ENCODE measurements at regions not wholly inside any gene's neighbourhood (a gene's known extent, or its start where the extent isn't known, plus 50 kb on each side); places are given as distances from the start of the nearest gene placed in this dataset.

DNA sequence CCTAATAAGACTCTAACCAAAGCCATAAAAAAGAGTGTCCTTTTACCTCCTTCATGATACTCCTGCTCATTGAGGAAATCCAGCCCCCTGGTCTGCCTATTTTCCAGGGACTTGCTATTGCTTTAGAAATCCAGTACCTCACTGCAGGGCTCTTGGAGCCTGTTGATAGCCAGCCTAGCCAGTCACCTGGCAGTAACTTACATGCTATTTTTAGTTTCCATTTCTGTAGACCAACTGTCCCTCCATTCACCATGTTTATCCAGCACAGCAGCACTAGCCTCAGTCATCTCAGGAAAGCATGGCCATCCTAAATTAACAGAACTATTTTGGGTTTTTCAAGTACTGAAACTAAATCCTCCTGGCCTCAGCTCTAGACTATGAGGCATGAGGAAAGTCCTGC, 91.5 kb upstream of the PHF24 start:
- H2AFZ ChIP-seq (ENCODE audit: low read length) = no peak overlapping the region
- no peak overlapping the region for H4K8ac ChIP-seq (replicated peaks; ENCODE audit: insufficient read length, low read depth, low read length)
- H3K9me3 ChIP-seq (ENCODE audit: control insufficient read depth, low read depth, low read length) = no peaks in the 10 kb centered on the region
- H3K9me3 Mint-ChIP-seq = peaks cover 2 to 10% of the 10 kb centered on the region in 2 experiments; a peak in 3 of 5 replicates
- no peak overlapping the region for H2BK12ac ChIP-seq (ENCODE audit: insufficient read length, low read depth, low read length)
- no peaks in the 10 kb centered on the region for H3K36me3 Mint-ChIP-seq (ENCODE audit: insufficient read depth in 1 of 3, low read depth in 3 of 3)
- H3K14ac ChIP-seq (ENCODE audit: insufficient read depth, low read length) = no peak overlapping the region
- no peak overlapping the region for H3K4me2 ChIP-seq (ENCODE audit: insufficient read depth, insufficient read length, low read length)
- H3K4me1 Mint-ChIP-seq = no peaks in the 10 kb centered on the region
- no peak overlapping the region for H3K18ac ChIP-seq (ENCODE audit: insufficient read length, low read depth, low read length)
- H2AK5ac ChIP-seq (ENCODE audit: insufficient read length, low read length) = no peak overlapping the region
- H3K27ac Mint-ChIP-seq = no peak overlapping the region
- H4K20me1 ChIP-seq (ENCODE audit: control insufficient read depth, insufficient read depth, insufficient read length) = no peaks in the 10 kb centered on the region
- TF ChIP-seq, protein P1, sequence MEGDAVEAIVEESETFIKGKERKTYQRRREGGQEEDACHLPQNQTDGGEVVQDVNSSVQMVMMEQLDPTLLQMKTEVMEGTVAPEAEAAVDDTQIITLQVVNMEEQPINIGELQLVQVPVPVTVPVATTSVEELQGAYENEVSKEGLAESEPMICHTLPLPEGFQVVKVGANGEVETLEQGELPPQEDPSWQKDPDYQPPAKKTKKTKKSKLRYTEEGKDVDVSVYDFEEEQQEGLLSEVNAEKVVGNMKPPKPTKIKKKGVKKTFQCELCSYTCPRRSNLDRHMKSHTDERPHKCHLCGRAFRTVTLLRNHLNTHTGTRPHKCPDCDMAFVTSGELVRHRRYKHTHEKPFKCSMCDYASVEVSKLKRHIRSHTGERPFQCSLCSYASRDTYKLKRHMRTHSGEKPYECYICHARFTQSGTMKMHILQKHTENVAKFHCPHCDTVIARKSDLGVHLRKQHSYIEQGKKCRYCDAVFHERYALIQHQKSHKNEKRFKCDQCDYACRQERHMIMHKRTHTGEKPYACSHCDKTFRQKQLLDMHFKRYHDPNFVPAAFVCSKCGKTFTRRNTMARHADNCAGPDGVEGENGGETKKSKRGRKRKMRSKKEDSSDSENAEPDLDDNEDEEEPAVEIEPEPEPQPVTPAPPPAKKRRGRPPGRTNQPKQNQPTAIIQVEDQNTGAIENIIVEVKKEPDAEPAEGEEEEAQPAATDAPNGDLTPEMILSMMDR (conservative IDR thresholded peaks at IDR 0.05) = no peak
- H3K79me2 ChIP-seq (ENCODE audit: insufficient read depth, low read length) = no peaks in the 10 kb centered on the region
- no peaks in the 10 kb centered on the region for H3K23me2 ChIP-seq (ENCODE audit: insufficient read length, low read depth, low read length, poor library complexity, severe bottlenecking)
- no peak overlapping the region for H3K23ac ChIP-seq (ENCODE audit: insufficient read length, low read depth, low read length)
- no peak overlapping the region for H3K27ac ChIP-seq (ENCODE audit: insufficient read length, low read depth, low read length)
- no peak overlapping the region for H2BK15ac ChIP-seq (ENCODE audit: low read depth, low read length)
- H3K4me1 ChIP-seq (ENCODE audit: insufficient read depth, low read length) = no peaks in the 10 kb centered on the region
- no peaks in the 10 kb centered on the region for H3K79me1 ChIP-seq (ENCODE audit: insufficient read depth, low read depth, low read length, poor library complexity, severe bottlenecking)
- H3T11ph ChIP-seq (ENCODE audit: low read length) = no peak overlapping the region
- no peak overlapping the region for H4K5ac ChIP-seq (ENCODE audit: insufficient read length, low read depth, low read length)
- no peak overlapping the region for H4K91ac ChIP-seq (ENCODE audit: insufficient read length, low read depth, low read length)
- no peaks in the 10 kb centered on the region; the same call in 1 of the 2 replicates for H3K27me3 ChIP-seq (ENCODE audit: insufficient read depth, low read length)
- no peak overlapping the region for H2BK20ac ChIP-seq (ENCODE audit: low read depth, low read length, poor library complexity, severe bottlenecking)
- DNase-seq = no peak
- H3K9ac ChIP-seq (ENCODE audit: extremely low read depth, insufficient read length, low read length) = no peak overlapping the region
- H2BK5ac ChIP-seq (ENCODE audit: insufficient read length, low read length) = no peak overlapping the region
- no peak overlapping the region for H3K4me3 Mint-ChIP-seq
- H3K27me3 Mint-ChIP-seq (ENCODE audit: low read depth) = peaks cover 40% of the 10 kb centered on the region
- no peak overlapping the region for H2BK120ac ChIP-seq (ENCODE audit: low read depth, low read length, poor library complexity, severe bottlenecking)
- no peak overlapping the region for H3K56ac ChIP-seq (ENCODE audit: insufficient read length, low read depth, low read length)
- no peak overlapping the region for H3K4ac ChIP-seq (ENCODE audit: low read depth, low read length)

All from H9 (cell line).